Mononuclear cell (primary cell): ENCODE measurements at regions not wholly inside any gene's neighbourhood (a gene's known extent, or its start where the extent isn't known, plus 50 kb on each side); places are given as distances from the start of the nearest gene placed in this dataset.
"Not testable (repeated sequence)": the region's sequence is repeated elsewhere in the genome, so short reads cannot be mapped to it uniquely, and the experiment has no call there.

ENCODE experiments used
- H3K27me3 ChIP-seq: 2 replicates; pipeline ENCODE4 v1.6.0; 2011; ENCODE audit warnings: low read length, control low read depth; ENCODE audit not compliant: insufficient read depth
- H3K4me1 ChIP-seq: 2 replicates; pipeline ENCODE4 v1.5.1; 2011; ENCODE audit warnings: mild to moderate bottlenecking, low read length, control low read depth; ENCODE audit not compliant: insufficient read depth
- H3K4me3 ChIP-seq: 2 replicates; pipeline ENCODE4 v1.5.1; 2011; ENCODE audit warnings: mild to moderate bottlenecking, low read length, moderate library complexity
- H3K9me3 ChIP-seq: 2 replicates; pipeline ENCODE4 v1.5.1; 2011; ENCODE audit warnings: low read depth, mild to moderate bottlenecking, control low read depth, low read length

- no peaks in the 10 kb centered on the region for H3K4me1 ChIP-seq
- no peaks in the 10 kb centered on the region for H3K9me3 ChIP-seq
- H3K4me3 ChIP-seq = no peak overlapping the region
- no peaks in the 10 kb centered on the region for H3K27me3 ChIP-seq
These were observed 857.4 kb downstream of the EFNB2 start for GRCh38 chr13:105678072-105678471.

GRCh38 chr13:105672881-105673280 lies 862.6 kb downstream of the EFNB2 start:
- Histone ChIP-seq H3K27me3 (no peaks in the 10 kb centered on the region), H3K4me1 (no peaks in the 10 kb centered on the region), H3K9me3 (no peaks in the 10 kb centered on the region), H3K4me3 (no peak overlapping the region)

GRCh38 chr13:105671131-105671530 lies 864.3 kb downstream of the EFNB2 start:
- not testable (repeated sequence) for H3K4me3 ChIP-seq, H3K4me1 ChIP-seq, H3K27me3 ChIP-seq, H3K9me3 ChIP-seq

GRCh38 chr13:105670179-105670990 lies 865.1 kb downstream of the EFNB2 start:
- Histone ChIP-seq H3K9me3 (no peaks in the 10 kb centered on the region), H3K4me1 (no peaks in the 10 kb centered on the region), H3K27me3 (no peaks in the 10 kb centered on the region), H3K4me3 (no peak overlapping the region)

- no peaks in the 10 kb centered on the region for H3K27me3 ChIP-seq
- H3K4me1 ChIP-seq = no peaks in the 10 kb centered on the region
- no peaks in the 10 kb centered on the region for H3K9me3 ChIP-seq
- H3K4me3 ChIP-seq = no peak overlapping the region
These were observed 870.2 kb downstream of the EFNB2 start for GRCh38 chr13:105665284-105665683.

- Histone ChIP-seq H3K4me1 (no peaks in the 10 kb centered on the region), H3K4me3 (no peak overlapping the region), H3K9me3 (no peaks in the 10 kb centered on the region), H3K27me3 (no peaks in the 10 kb centered on the region)
These were observed 872.3 kb downstream of the EFNB2 start for GRCh38 chr13:105663182-105663581.

- H3K27me3 ChIP-seq = no peaks in the 10 kb centered on the region
These were observed 874.9 kb downstream of the EFNB2 start for GRCh38 chr13:105660561-105660960.

GRCh38 chr13:105658431-105658830 lies 877.0 kb downstream of the EFNB2 start:
- Histone ChIP-seq H3K9me3 (no peaks in the 10 kb centered on the region), H3K27me3 (no peaks in the 10 kb centered on the region), H3K4me3 (no peak overlapping the region), H3K4me1 (no peaks in the 10 kb centered on the region)

More at GRCh38 chr13:105660561-105660960, 874.9 kb downstream of the EFNB2 start:
- Histone ChIP-seq H3K4me1 (no peaks in the 10 kb centered on the region), H3K4me3 (no peak overlapping the region), H3K9me3 (no peaks in the 10 kb centered on the region)

GRCh38 chr13:105655046-105655445 lies 880.4 kb downstream of the EFNB2 start:
- Histone ChIP-seq H3K9me3 (peaks cover 3% of the 10 kb centered on the region), H3K27me3 (no peaks in the 10 kb centered on the region), H3K4me3 (no peak overlapping the region), H3K4me1 (no peaks in the 10 kb centered on the region)

GRCh38 chr13:105643966-105644365 lies 891.5 kb downstream of the EFNB2 start:
- no peak overlapping the region for H3K4me3 ChIP-seq
- no peaks in the 10 kb centered on the region for H3K4me1 ChIP-seq
- H3K9me3 ChIP-seq = no peaks in the 10 kb centered on the region

GRCh38 chr13:105642511-105642958 lies 892.9 kb downstream of the EFNB2 start:
- Histone ChIP-seq H3K4me3 (no peak overlapping the region), H3K4me1 (no peaks in the 10 kb centered on the region), H3K9me3 (no peaks in the 10 kb centered on the region), H3K27me3 (no peaks in the 10 kb centered on the region)

More at GRCh38 chr13:105643966-105644365, 891.5 kb downstream of the EFNB2 start:
- no peaks in the 10 kb centered on the region for H3K27me3 ChIP-seq

- no peak overlapping the region for H3K4me3 ChIP-seq
- no peaks in the 10 kb centered on the region for H3K27me3 ChIP-seq
- no peaks in the 10 kb centered on the region for H3K4me1 ChIP-seq
- no peaks in the 10 kb centered on the region for H3K9me3 ChIP-seq
These were observed 894.3 kb downstream of the EFNB2 start for GRCh38 chr13:105641121-105641520.

- H3K27me3 ChIP-seq = no peaks in the 10 kb centered on the region
These were observed 897.0 kb downstream of the EFNB2 start for GRCh38 chr13:105638426-105638825.

GRCh38 chr13:105634059-105634458 lies 901.4 kb downstream of the EFNB2 start:
- H3K27me3 ChIP-seq = no peaks in the 10 kb centered on the region
- H3K4me3 ChIP-seq = no peak overlapping the region
- H3K9me3 ChIP-seq = no peaks in the 10 kb centered on the region
- no peaks in the 10 kb centered on the region for H3K4me1 ChIP-seq

More at GRCh38 chr13:105638426-105638825, 897.0 kb downstream of the EFNB2 start:
- Histone ChIP-seq H3K4me1 (no peaks in the 10 kb centered on the region), H3K4me3 (no peak overlapping the region), H3K9me3 (no peaks in the 10 kb centered on the region)

GRCh38 chr13:105630431-105630830 lies 905.0 kb downstream of the EFNB2 start:
- Histone ChIP-seq H3K9me3 (no peaks in the 10 kb centered on the region), H3K27me3 (no peaks in the 10 kb centered on the region), H3K4me1 (no peaks in the 10 kb centered on the region), H3K4me3 (no peak overlapping the region)

- H3K4me1 ChIP-seq = no peaks in the 10 kb centered on the region
- no peaks in the 10 kb centered on the region for H3K27me3 ChIP-seq
- H3K4me3 ChIP-seq = no peak overlapping the region
- H3K9me3 ChIP-seq = no peaks in the 10 kb centered on the region
These were observed 908.2 kb downstream of the EFNB2 start for GRCh38 chr13:105627270-105627669.
